Esophagus muscularis mucosa (tissue), 3 donors: ENCODE measurements at regions not wholly inside any gene's neighbourhood (a gene's known extent, or its start where the extent isn't known, plus 50 kb on each side); places are given as distances from the start of the nearest gene placed in this dataset.

Source experiments
- POLR2A ChIP-seq: fragments of 450-650 bp; IDR thresholded peaks from one replicate; pipeline ENCODE4 v1.6.1; 2017; ENCODE audit warnings: antibody characterized with exemption, moderate library complexity, mild to moderate bottlenecking, low read depth
- TF ChIP-seq, protein P1 (sequence below), 3 experiments: fragments of 200-600 bp in 2 of 3; fragments of 450-650 bp in 1 of 3; sonication (generic) in 2 of 3; IDR thresholded peaks; one replicate each; pipeline ENCODE4 v1.5.1; 2017 to 2019; ENCODE audit warnings: antibody characterized with exemption in 3 of 3, mild to moderate bottlenecking in 2 of 3, moderate library complexity in 1 of 3

DNA sequence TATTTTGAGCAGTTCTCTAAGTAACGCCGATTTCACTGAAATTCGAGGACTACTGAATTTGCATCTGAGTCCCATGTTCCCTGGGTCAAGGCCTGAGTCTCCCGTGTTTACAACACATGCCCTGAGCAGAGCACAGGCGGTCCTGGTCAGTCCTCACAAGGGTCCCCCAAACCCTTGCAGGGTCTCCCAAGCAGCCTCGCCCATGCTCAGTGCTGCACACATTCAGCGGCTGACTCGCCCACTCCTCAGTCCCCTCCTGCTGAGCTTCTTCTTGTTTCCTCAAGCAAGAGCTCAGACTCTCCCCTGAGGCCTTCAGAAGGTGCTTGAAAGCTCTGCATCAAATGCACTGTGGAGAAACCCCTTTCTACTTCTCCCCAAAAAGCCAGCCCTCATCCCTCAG is 114.6 kb downstream of the INHBB start:
- TF ChIP-seq, protein P1, sequence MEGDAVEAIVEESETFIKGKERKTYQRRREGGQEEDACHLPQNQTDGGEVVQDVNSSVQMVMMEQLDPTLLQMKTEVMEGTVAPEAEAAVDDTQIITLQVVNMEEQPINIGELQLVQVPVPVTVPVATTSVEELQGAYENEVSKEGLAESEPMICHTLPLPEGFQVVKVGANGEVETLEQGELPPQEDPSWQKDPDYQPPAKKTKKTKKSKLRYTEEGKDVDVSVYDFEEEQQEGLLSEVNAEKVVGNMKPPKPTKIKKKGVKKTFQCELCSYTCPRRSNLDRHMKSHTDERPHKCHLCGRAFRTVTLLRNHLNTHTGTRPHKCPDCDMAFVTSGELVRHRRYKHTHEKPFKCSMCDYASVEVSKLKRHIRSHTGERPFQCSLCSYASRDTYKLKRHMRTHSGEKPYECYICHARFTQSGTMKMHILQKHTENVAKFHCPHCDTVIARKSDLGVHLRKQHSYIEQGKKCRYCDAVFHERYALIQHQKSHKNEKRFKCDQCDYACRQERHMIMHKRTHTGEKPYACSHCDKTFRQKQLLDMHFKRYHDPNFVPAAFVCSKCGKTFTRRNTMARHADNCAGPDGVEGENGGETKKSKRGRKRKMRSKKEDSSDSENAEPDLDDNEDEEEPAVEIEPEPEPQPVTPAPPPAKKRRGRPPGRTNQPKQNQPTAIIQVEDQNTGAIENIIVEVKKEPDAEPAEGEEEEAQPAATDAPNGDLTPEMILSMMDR (IDR thresholded peaks at IDR 0.05) = no peak
- TF ChIP-seq POLR2A = no peak
